Hepatocyte (in vitro differentiated cells): ENCODE measurements at regions not wholly inside any gene's neighbourhood (a gene's known extent, or its start where the extent isn't known, plus 50 kb on each side); places are given as distances from the start of the nearest gene placed in this dataset.

ENCODE experiments used
- EZH2 ChIP-seq: fragments of 200-600 bp; sonication (generic); IDR thresholded peaks from 2 replicates; pipeline ENCODE4 v1.6.1; 2016; ENCODE audit warnings: antibody characterized with exemption, mild to moderate bottlenecking, borderline replicate concordance
- EZH2phosphoT487 ChIP-seq: fragments of 200-600 bp; sonication (generic); IDR thresholded peaks from one replicate; pipeline ENCODE4 v1.6.1; 2018; ENCODE audit warnings: antibody characterized with exemption, mild to moderate bottlenecking, low read depth, moderate library complexity; ENCODE audit not compliant: unreplicated experiment, severe bottlenecking
- TF ChIP-seq, protein P1 (sequence below): fragments of 200-600 bp; sonication (generic); IDR thresholded peaks from 2 replicates; pipeline ENCODE4 v1.5.1; 2016; ENCODE audit warnings: antibody characterized with exemption, mild to moderate bottlenecking; ENCODE audit not compliant: poor library complexity

- no peak for TF ChIP-seq EZH2
- TF ChIP-seq, protein P1, sequence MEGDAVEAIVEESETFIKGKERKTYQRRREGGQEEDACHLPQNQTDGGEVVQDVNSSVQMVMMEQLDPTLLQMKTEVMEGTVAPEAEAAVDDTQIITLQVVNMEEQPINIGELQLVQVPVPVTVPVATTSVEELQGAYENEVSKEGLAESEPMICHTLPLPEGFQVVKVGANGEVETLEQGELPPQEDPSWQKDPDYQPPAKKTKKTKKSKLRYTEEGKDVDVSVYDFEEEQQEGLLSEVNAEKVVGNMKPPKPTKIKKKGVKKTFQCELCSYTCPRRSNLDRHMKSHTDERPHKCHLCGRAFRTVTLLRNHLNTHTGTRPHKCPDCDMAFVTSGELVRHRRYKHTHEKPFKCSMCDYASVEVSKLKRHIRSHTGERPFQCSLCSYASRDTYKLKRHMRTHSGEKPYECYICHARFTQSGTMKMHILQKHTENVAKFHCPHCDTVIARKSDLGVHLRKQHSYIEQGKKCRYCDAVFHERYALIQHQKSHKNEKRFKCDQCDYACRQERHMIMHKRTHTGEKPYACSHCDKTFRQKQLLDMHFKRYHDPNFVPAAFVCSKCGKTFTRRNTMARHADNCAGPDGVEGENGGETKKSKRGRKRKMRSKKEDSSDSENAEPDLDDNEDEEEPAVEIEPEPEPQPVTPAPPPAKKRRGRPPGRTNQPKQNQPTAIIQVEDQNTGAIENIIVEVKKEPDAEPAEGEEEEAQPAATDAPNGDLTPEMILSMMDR = no peak
- no peak for TF ChIP-seq EZH2phosphoT487
Observed at GRCh38 chr18:38368246-38368645, 802.6 kb upstream of the CELF4 start.
